Psoas muscle (tissue), 7 donors: ENCODE measurements at regions not wholly inside any gene's neighbourhood (a gene's known extent, or its start where the extent isn't known, plus 50 kb on each side); places are given as distances from the start of the nearest gene placed in this dataset.

Experiments
- ATAC-seq, 4 donors: fragments of 200-7000 bp; cut with Tn5 transposase; one replicate each; pipeline ENCODE4 v1.9.1; 2020; ENCODE audit warnings: moderate library complexity in 3 of 4, mild to moderate bottlenecking in 2 of 4
- DNase-seq, 2 donors: peaks; one replicate each; pipeline ENCODE4 v3.0.0-alpha.2; 2020
- H3K27ac ChIP-seq: fragments of 200-600 bp; one replicate; pipeline ENCODE4 v1.8.0; 2022
- H3K27me3 ChIP-seq, 3 donors: fragments of 200-600 bp in 1 of 3; one replicate each; pipeline versions ENCODE4 v1.6.1 to v1.8.0; 2013 to 2022; ENCODE audit warnings: low read length in 2 of 3, mild to moderate bottlenecking in 2 of 3, moderate library complexity in 1 of 3; ENCODE audit not compliant: insufficient read depth in 3 of 3
- H3K36me3 ChIP-seq, 2 donors: fragments of 200-600 bp in 1 of 2; one replicate each; pipeline versions ENCODE4 v1.6.1 to v1.8.0; 2013 to 2022; ENCODE audit warnings: low read depth in 1 of 2, mild to moderate bottlenecking in 1 of 2, moderate library complexity in 1 of 2; ENCODE audit not compliant: insufficient read depth in 1 of 2
- H3K4me1 ChIP-seq: fragments of 200-600 bp; one replicate; pipeline ENCODE4 v1.8.0; 2022
- H3K4me3 ChIP-seq: fragments of 200-600 bp; one replicate; pipeline ENCODE4 v1.8.0; 2022; ENCODE audit warnings: mild to moderate bottlenecking
- H3K9me3 ChIP-seq: fragments of 200-600 bp; one replicate; pipeline ENCODE4 v1.8.0; 2022
- WGBS, 3 donors: extraction: QIAGEN DNeasy Blood & Tissue Kit; methylation state at CpG; one replicate each; pipeline versions ENCODE4 v1.1.6 to v1.1.7; 2013; 5-methylcytosine and 5-hydroxymethylcytosine counted together
- intact Hi-C, 2 donors: fragments of 100-400 bp; cut with DNase I; formaldehyde crosslinking; loops; one replicate each; pipeline versions ENCODE4 v1.11.0 to v1.14.2; 2022
- TF ChIP-seq, protein P1 (sequence below): fragments of 200-600 bp; IDR thresholded peaks from one replicate; pipeline ENCODE4 v1.8.0; 2022; ENCODE audit warnings: antibody characterized with exemption
- donor health status: healthy with polysubstance abuse.
- donor health status: DM: no; HTN: no; CAD: no; lungs with moderate emphysema.
- donor health status: Bipolar disorder and iron deficiency.
- donor health status: healthy.
- donor health status: DM: yes; HTN: yes; CAD: no.
- donor health status: DM: no; HTN: no; CAD: no.
- donor health status: DM: yes; HTN: yes; CAD: no.

DNA sequence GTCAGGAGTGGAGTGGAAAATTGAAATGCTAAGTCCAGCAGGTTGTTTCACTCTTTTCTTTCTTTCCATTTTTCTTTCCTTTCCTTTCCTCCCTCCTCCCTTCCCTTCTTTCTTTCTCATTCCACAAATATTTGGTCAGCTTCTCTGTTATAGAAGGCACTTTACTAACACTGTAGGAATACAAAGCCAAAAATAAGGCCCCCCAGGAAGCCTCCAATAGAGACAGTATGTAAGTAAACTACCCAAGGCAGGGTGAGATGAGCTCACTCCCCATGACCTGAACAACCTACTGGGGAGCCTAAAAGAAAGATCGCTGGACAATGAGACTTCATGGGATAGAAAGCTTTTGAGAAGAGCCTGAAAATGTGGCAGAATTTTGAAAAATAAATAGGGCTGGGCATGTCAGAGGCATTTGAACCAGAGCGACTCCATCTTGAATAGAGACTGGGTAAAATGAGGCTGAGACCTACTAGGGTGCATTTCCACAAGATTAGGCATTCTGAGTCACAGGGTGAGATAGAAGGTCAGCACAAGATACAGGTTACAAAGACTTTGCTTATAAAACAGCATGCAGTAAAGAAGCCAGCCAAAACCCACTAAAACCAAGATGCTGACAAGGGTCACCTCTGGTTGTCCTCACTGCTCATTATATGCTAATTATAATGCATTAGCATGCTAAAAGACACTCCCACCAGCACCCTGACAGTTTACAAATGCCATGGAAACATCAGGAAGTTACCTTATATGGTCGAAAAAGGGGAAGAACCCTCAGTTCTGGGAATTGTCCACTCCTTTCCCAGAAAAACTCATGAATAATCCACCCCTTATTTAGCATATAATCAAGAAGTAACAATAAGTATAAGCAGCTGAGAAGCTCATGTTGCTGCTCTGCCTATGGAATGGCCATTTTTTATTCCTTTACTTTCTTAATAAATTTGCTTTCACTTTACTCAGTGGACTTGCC, 158.9 kb upstream of the EGFLAM start:
- Histone ChIP-seq H3K4me3 (no peak overlapping the region), H3K27me3 (no peaks in the 10 kb centered on the region), H3K4me1 (no peaks in the 10 kb centered on the region), H3K36me3 (no peaks in the 10 kb centered on the region), H3K27ac (no peak overlapping the region), H3K9me3 (no peaks in the 10 kb centered on the region)
- 84 to 89% (median 86%) methylated on average over 3 of the region's 3 CpGs for WGBS, 3 donors
- intact Hi-C loops = no loop called here
- ATAC-seq (no peak), DNase-seq (no peak)
- TF ChIP-seq, protein P1, sequence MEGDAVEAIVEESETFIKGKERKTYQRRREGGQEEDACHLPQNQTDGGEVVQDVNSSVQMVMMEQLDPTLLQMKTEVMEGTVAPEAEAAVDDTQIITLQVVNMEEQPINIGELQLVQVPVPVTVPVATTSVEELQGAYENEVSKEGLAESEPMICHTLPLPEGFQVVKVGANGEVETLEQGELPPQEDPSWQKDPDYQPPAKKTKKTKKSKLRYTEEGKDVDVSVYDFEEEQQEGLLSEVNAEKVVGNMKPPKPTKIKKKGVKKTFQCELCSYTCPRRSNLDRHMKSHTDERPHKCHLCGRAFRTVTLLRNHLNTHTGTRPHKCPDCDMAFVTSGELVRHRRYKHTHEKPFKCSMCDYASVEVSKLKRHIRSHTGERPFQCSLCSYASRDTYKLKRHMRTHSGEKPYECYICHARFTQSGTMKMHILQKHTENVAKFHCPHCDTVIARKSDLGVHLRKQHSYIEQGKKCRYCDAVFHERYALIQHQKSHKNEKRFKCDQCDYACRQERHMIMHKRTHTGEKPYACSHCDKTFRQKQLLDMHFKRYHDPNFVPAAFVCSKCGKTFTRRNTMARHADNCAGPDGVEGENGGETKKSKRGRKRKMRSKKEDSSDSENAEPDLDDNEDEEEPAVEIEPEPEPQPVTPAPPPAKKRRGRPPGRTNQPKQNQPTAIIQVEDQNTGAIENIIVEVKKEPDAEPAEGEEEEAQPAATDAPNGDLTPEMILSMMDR = no peak

DNA sequence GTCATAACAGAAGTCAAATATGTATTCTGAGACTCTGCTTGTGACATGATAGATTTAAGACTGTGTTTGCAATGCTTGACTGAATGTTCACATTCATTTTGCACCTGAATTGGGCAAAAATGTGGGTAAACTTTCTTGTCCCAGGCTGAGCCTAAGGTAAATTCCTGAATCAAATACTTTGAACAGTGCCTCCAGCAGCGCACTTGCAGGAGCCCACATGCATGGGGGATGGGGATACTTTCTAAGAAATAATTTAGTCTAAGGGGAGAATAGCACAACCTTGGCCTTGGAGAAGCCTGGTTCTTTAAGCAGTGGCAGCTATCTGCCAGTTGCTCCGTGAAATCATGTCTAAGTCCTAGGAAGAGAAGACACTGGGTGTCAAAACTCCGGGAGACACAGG, 163.5 kb upstream of the EGFLAM start:
- intact Hi-C loops = no loop called here

DNA sequence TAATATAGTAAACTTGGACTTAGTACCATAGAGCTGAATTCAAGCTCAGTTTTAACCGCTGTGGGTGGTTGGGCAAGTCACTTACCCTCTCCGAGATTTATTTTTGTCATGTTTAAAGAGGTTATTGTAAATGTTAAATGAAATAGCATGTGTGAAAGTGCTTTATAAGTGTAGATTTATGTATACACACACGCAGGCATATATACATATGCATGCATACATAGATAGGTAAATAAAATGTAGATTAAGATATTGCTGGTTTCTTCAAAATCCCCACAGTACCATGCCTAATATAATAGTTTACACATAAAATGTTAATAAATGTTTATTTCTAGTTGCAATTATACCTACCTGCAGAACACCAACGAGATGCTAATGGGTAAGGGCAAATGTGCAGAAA, 164.5 kb upstream of the EGFLAM start:
- no peak overlapping the region for H3K4me3 ChIP-seq
- no peaks in the 10 kb centered on the region for H3K9me3 ChIP-seq
- ATAC-seq = no peak
- no peaks in the 10 kb centered on the region for H3K4me1 ChIP-seq
- DNase-seq = no peak
- WGBS, 3 donors = 61 to 64% (median 62%) methylated on average over 4 of the region's 4 CpGs
- TF ChIP-seq, protein P1 = no peak
- intact Hi-C loops = no loop called here
- no peak overlapping the region for H3K27ac ChIP-seq
- no peaks in the 10 kb centered on the region for H3K36me3 ChIP-seq
- no peaks in the 10 kb centered on the region for H3K27me3 ChIP-seq

More for the DNA sequence above, 163.5 kb upstream of the EGFLAM start:
- H3K9me3 ChIP-seq = no peaks in the 10 kb centered on the region
- no peak overlapping the region for H3K4me3 ChIP-seq
- TF ChIP-seq, protein P1 = no peak
- H3K4me1 ChIP-seq = no peaks in the 10 kb centered on the region
- WGBS, 3 donors = 63 to 71% (median 65%) methylated on average over 3 of the region's 3 CpGs
- H3K36me3 ChIP-seq = no peaks in the 10 kb centered on the region
- no peak overlapping the region for H3K27ac ChIP-seq
- ATAC-seq = no peak
- no peak for DNase-seq
- no peaks in the 10 kb centered on the region for H3K27me3 ChIP-seq

DNA sequence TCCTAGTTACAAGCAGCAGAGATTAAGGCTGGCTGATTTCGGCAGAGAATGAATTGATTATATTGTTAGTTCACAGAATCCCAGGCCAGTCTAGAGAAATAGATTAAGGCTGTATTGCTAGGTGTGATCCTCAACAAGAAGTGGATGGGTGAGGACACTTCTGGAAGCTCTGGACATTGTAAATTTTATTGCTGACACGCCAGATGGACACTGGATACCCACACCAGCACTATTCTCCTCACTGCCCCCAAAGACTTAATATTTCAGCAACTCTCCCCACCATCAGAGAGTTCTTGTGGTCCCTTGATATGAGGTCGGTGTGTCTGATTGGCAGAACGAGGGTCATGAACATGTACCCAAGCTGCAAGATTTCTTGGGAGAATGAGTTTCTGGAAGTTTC, 171.6 kb upstream of the EGFLAM start:
- no peak for ATAC-seq
- Histone ChIP-seq H3K4me3 (no peak overlapping the region), H3K9me3 (no peaks in the 10 kb centered on the region), H3K27me3 (peaks cover 0 to 5% (median 0%) of the 10 kb centered on the region in 3 donors), H3K27ac (no peak overlapping the region), H3K4me1 (no peaks in the 10 kb centered on the region), H3K36me3 (no peaks in the 10 kb centered on the region)
- intact Hi-C loops = no loop called here
- DNase-seq = no peak
- TF ChIP-seq, protein P1 = no peak
- 76 to 78% (median 77%) methylated on average over 4 of the region's 4 CpGs for WGBS, 3 donors
